GM12878 (cell line): ENCODE measurements at regions not wholly inside any gene's neighbourhood (a gene's known extent, or its start where the extent isn't known, plus 50 kb on each side); places are given as distances from the start of the nearest gene placed in this dataset.

ENCODE experiments used
- ATAC-seq: fragments of 200-7000 bp; cut with Tn5 transposase; 3 replicates; pipeline ENCODE4 v1.9.1; 2020; ENCODE audit warnings: mild to moderate bottlenecking, moderate library complexity
- BruUV-seq: library from RNA; stranded (reverse); fragments of 400-500 nt; replicated peaks from 2 replicates; lab custom pipeline; 2021; lab: Mats Ljungman, UMichigan
- CTCF ChIA-PET: fragments of 300-600 bp; sonication (Branson Sonifier 250); formaldehyde crosslinking; extraction: SDS; loops from one replicate; lab custom pipeline; 2021; ENCODE audit warnings: inconsistent platforms; lab: Yijun Ruan, JAX
- POLR2A ChIA-PET: fragments of 350-600 bp; formaldehyde crosslinking; extraction: SDS; loops from one replicate; lab custom pipeline; 2021; ENCODE audit warnings: inconsistent platforms; lab: Charles Lee
- RAD21 ChIA-PET: fragments of 300-600 bp; sonication (Branson Sonifier 250); formaldehyde crosslinking; loops from one replicate; lab custom pipeline; 2023; ENCODE audit warnings: antibody characterized with exemption; ENCODE audit not compliant: unreplicated experiment; lab: Charles Lee
- SMC1A ChIA-PET: fragments of 300-600 bp; sonication (Branson Sonifier 250); formaldehyde crosslinking; loops from one replicate; lab custom pipeline; 2023; ENCODE audit not compliant: unreplicated experiment, uncharacterized antibody; lab: Charles Lee
- DNase-seq: peaks from one replicate; pipeline ENCODE4 v3.0.0-alpha.2; 2011; ENCODE audit warnings: low read depth, low spot score
- FAIRE-seq: peaks from 3 replicates; lab custom pipeline; 2011; peaks lifted over from hg19 to GRCh38; lab: Jason Lieb, UNC
- H2AFZ ChIP-seq: 2 replicates; pipeline ENCODE4 v1.6.0; 2011; ENCODE audit warnings: low read depth, low read length, control low read depth; ENCODE audit not compliant: control insufficient read depth
- H3K27ac ChIP-seq: 2 replicates; pipeline ENCODE4 v1.5.1; 2011; ENCODE audit warnings: control low read depth; ENCODE audit not compliant: control insufficient read depth, insufficient read depth
- H3K27me3 ChIP-seq, 2 experiments: replicated peaks in 1 of 2; 2 replicates each; pipeline versions ENCODE4 v1.6.0 to v1.6.1; 2011; ENCODE audit warnings: low read length in 1 of 2; ENCODE audit not compliant: control insufficient read depth in 2 of 2, insufficient read depth in 2 of 2
- H3K36me3 ChIP-seq, 2 experiments: 2 replicates each; pipeline ENCODE4 v1.5.1; 2011; ENCODE audit warnings: low read length in 1 of 2; ENCODE audit not compliant: control insufficient read depth in 2 of 2, insufficient read depth in 2 of 2
- H3K4me1 ChIP-seq: 2 replicates; pipeline ENCODE4 v1.6.1; 2011; ENCODE audit warnings: mild to moderate bottlenecking, low read length, moderate library complexity, mixed read lengths; ENCODE audit not compliant: control insufficient read depth, insufficient read depth
- H3K4me2 ChIP-seq: 2 replicates; pipeline ENCODE4 v1.6.0; 2011; ENCODE audit warnings: control low read depth; ENCODE audit not compliant: control insufficient read depth, insufficient read depth
- H3K4me3 ChIP-seq: fragments of 200-600 bp; sonication (generic); 2 replicates; pipeline ENCODE4 v1.5.1; 2016
- H3K79me2 ChIP-seq: 2 replicates; pipeline ENCODE4 v1.6.0; 2011; ENCODE audit warnings: low read length; ENCODE audit not compliant: control insufficient read depth, insufficient read depth
- H3K9ac ChIP-seq: 2 replicates; pipeline ENCODE4 v1.8.0; 2011; ENCODE audit warnings: low read length, control low read depth, mixed read lengths; ENCODE audit not compliant: control insufficient read depth, insufficient read depth
- H3K9me3 ChIP-seq: replicated peaks from 3 replicates; pipeline ENCODE4 v1.5.1; 2011; ENCODE audit warnings: mild to moderate bottlenecking, low read length; ENCODE audit not compliant: control insufficient read depth, insufficient read depth
- H4K20me1 ChIP-seq: 2 replicates; pipeline ENCODE4 v1.6.0; 2011; ENCODE audit not compliant: control insufficient read depth, insufficient read depth
- HDGF ChIP-seq: fragments of 450-650 bp; IDR thresholded peaks from 2 replicates; pipeline ENCODE4 v1.6.1; 2016; ENCODE audit warnings: antibody characterized with exemption
- MYC ChIP-seq: IDR thresholded peaks from 2 replicates; pipeline ENCODE4 v1.6.1; 2011; ENCODE audit warnings: mild to moderate bottlenecking, low read length, moderate library complexity, inconsistent platforms; ENCODE audit not compliant: insufficient read depth, insufficient replicate concordance, insufficient read length, severe bottlenecking
- PML ChIP-seq: IDR thresholded peaks from 2 replicates; pipeline ENCODE4 v1.6.1; 2012; ENCODE audit warnings: low read length, inconsistent platforms
- REST ChIP-seq: IDR thresholded peaks from 2 replicates; pipeline ENCODE4 v1.6.1; 2012; ENCODE audit warnings: mild to moderate bottlenecking, low read depth, low read length
- RUNX3 ChIP-seq: IDR thresholded peaks from 2 replicates; pipeline ENCODE4 v1.6.1; 2012; ENCODE audit warnings: low read length, inconsistent platforms
- SMC3 ChIP-seq: IDR thresholded peaks from 2 replicates; pipeline ENCODE4 v1.6.1; 2011; ENCODE audit warnings: low read length, improper control_type of control experiment, borderline replicate concordance
- TARDBP ChIP-seq: IDR thresholded peaks from 2 replicates; pipeline ENCODE4 v1.6.1; 2016; ENCODE audit warnings: borderline replicate concordance
- TCF3 ChIP-seq: IDR thresholded peaks from 2 replicates; pipeline ENCODE4 v1.6.1; 2012; ENCODE audit warnings: low read depth, mild to moderate bottlenecking, low read length, borderline replicate concordance; ENCODE audit not compliant: insufficient read depth
- WGBS: methylation state at CpG from one replicate; pipeline ENCODE4 v1.1.6; 2016; ENCODE audit warnings: low lambda C conversion rate; ENCODE audit not compliant: insufficient replicate concordance, insufficient coverage; ENCODE audit errors: missing lambda C conversion rate; 5-methylcytosine and 5-hydroxymethylcytosine counted together
- in situ Hi-C: fragments of 300-500 bp; cut with MboI; formaldehyde crosslinking; loops from 9 replicates; pipeline ENCODE4 v1.14.3; 2018; ENCODE audit warnings: mixed read lengths
- intact Hi-C: fragments of 100-400 bp; cut with micrococcal nuclease; formaldehyde crosslinking; loops from one replicate; pipeline ENCODE4 v1.14.2; 2022; ENCODE audit not compliant: unreplicated experiment

- Histone ChIP-seq H3K9ac (no peak overlapping the region), H3K4me1 (no peaks in the 10 kb centered on the region), H3K27me3 (no peaks in the 10 kb centered on the region), H3K27ac (no peak overlapping the region), H4K20me1 (no peaks in the 10 kb centered on the region), H3K4me3 (no peak overlapping the region), H3K36me3 (no peaks in the 10 kb centered on the region), H3K9me3 (no peaks in the 10 kb centered on the region), H3K79me2 (no peaks in the 10 kb centered on the region), H3K4me2 (no peak overlapping the region), H2AFZ (no peak overlapping the region)
- no peak for DNase-seq
- in situ Hi-C loops (no loop called here), intact Hi-C loops (no loop called here)
- POLR2A ChIA-PET: no interaction called here
- SMC1A ChIA-PET: interaction anchor here (1.0 kb wide), 1 partner anchor 289 kb away, joined by 3 read pairs; no protein-coding TSS in a partner anchor
- no TSS peak for BruUV-seq
- TF ChIP-seq MYC (no peak), RUNX3 (no peak), SMC3 (no peak), REST (no peak), PML (no peak), TARDBP (no peak), HDGF (no peak), TCF3 (no peak)
- RAD21 ChIA-PET: interaction anchor here (0.6 kb wide), 1 partner anchor 1645 kb away, joined by 3 read pairs; no protein-coding TSS in a partner anchor
- no peak for ATAC-seq
- FAIRE-seq: no peak
- CTCF ChIA-PET: interaction anchor here (1.2 kb wide), 1 partner anchor 11 kb away, joined by 3 read pairs; no protein-coding TSS in a partner anchor
- 0% methylated on average over 2 of the region's 2 CpGs for WGBS
These were observed 420.9 kb upstream of the SGCD start for GRCh38 chr5:155906046-155906445.
